OCI-LY1 (cell line): ENCODE measurements at regions not wholly inside any gene's neighbourhood (a gene's known extent, or its start where the extent isn't known, plus 50 kb on each side); places are given as distances from the start of the nearest gene placed in this dataset.

Experiments used
- CTCF ChIP-seq: fragments of 200-600 bp; sonication (generic), shearing (Covaris generic); IDR thresholded peaks from 2 replicates; pipeline ENCODE4 v1.5.1; 2017; ENCODE audit warnings: mild to moderate bottlenecking, antibody characterized with exemption, low read length, moderate library complexity, mixed read lengths
- EZH2 ChIP-seq: fragments of 200-600 bp; sonication (generic), shearing (Covaris generic); IDR thresholded peaks from 2 replicates; pipeline ENCODE4 v1.8.0; 2017; ENCODE audit warnings: borderline replicate concordance, mixed run types, mild to moderate bottlenecking, antibody characterized with exemption, low read length, moderate library complexity, mixed read lengths

- TF ChIP-seq CTCF (no peak), EZH2 (no peak)
Observed at GRCh38 chr20:22320245-22320915, 264.0 kb downstream of the FOXA2 start.
